Esophagus mucosa (tissue), 1 donor: ENCODE measurements at regions not wholly inside any gene's neighbourhood (a gene's known extent, or its start where the extent isn't known, plus 50 kb on each side); places are given as distances from the start of the nearest gene placed in this dataset.

Experiments used
- ATAC-seq: fragments of 200-7000 bp; cut with Tn5 transposase; one replicate; pipeline ENCODE4 v1.9.1; 2020
- donor health status: DM: yes; HTN: yes; CAD: no.

GRCh38 chr5:174159327-174160114 lies 114.0 kb downstream of the NSG2 start:
- ATAC-seq, result peak; percentile 93

DNA sequence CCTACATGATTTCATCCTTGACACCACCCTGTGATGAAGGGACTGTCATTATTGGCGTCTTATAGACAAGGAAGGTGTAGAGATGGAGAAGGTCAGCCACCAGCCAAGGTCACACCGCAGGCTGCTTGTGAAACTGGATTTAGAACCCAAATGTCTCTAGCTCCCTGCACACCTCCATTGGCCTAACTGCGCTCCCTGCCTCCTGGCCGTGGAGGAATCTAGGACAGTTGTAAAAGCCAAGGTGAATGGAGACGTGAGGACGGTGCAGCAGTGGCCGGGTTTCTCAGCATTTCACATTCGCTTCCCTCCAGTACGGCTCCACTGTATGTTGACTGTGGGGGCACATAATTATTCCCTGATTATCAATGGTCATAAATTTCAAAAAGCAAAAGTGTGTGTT lies 119.9 kb downstream of the NSG2 start:
- ATAC-seq, result no peak

DNA sequence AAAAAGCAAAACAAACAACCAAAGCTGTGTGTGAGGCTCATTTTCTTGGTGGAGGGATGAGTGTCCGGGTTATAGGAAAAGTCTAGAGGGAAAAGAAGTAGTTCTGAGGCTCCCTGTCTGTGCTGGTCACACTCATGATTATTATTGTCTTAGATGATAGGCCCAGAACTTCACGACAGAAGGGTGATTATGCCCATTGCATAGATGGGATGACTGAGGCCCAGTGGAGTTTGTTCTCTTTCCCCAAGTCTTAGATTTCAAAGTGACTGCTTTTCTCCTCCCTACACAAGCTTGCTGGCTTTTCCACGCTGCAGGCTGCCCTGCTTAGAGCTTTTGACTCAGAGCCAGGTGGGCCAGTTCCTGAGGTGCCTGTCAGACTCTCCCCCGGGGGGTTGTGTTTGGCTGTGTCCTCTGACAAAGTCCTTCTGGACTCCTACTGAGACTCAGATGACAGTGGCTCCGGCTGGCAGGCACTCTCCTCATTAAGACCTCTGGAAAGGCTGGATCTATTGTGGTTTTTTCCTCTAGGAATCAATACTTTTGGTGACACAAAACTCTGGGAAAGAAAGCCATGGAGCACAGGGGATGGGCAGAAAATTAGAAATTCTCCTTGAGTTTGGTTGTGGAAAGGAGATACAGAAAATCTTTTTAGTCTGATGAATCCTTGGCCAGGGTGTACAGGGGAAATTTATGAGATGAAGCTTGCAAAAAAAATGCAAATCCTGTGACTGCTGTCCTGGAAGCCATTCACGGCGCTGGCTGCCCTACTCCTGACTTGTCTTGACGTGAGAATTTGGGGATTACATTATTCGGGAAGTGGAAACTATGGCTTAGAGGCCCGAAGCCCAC lies 120.9 kb downstream of the NSG2 start:
- ATAC-seq, result no peak

DNA sequence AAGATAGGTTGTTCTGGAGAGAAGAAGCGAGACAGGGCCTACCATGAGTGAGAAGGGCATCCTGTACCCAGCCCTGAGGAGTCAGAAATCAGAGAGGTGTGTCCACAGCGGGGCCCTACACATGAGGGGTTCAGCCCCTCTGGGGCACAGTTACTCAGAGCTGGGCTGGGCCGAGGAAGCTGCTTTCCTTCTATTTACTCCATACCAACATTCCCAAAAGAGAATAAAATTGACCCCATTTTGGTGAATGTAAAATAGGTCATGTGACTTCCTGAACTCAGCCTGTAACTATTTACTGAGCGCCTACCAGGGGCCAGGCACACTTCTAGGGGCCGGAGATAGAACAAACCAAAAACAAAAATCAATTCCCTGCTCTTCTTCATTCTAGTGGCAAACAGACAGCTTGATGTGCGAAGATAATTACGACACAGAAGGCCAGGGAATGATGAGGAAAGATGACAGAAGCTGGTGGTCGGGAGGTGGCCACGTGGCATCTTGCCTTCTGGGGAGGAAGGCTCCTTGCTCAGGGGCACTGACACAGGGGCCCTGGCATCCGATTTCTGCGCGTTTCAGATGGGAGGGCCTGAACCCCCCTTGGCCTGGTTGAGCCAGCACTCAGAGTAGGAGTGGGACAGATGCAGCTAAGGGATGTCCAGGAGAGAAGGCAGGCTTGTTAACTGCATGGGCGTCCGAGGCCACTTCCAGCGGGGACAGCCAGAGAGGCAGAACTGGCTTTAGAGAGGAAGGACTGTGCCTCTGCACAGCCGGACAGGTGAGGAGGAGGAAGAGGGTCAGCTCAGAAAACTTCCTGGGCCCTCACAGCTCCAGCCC lies 121.8 kb downstream of the NSG2 start:
- ATAC-seq, result no peak

DNA sequence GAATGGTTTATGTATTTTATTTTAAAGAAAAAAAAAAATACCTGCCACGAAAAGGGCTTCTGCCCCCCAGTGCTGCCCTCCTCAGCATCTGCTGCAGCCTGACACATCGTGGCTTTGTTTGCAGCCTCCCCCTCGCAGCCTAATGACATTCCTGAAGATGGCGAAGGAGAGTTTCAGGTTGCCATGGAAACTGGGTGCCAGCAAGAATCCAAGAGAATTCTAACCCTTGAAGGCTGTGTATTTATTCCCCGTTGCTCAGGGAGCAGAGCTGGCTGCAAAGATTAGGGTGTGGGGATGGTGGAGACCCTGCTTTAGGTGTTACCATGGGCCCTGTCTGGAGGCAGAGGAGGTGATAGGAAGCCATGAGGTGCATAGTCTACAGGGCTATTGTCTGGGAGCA lies 126.6 kb downstream of the NSG2 start:
- no peak for ATAC-seq

- ATAC-seq, result no peak
Measured at GRCh38 chr5:174172566-174172965, 127.1 kb downstream of the NSG2 start.

DNA sequence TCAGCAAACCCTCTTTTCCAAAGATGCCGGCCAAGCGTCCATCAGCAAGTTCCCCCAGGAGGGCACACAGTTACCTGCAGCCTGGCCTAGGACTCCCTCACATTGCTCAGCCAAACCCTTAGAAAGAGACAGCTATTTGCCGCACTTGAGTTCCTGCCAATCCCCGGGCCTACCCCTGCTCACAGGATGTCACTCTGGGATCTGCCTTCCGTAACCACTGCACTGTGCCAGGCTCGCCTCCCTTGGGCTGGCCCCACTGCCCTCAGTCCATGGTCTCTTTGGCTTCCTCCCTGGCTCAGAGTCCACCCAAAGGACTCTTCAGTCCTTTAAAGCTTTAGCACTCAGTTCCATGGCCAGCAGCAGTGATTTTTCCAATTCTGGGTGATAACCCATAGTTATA lies 128.3 kb downstream of the NSG2 start:
- no peak for ATAC-seq

DNA sequence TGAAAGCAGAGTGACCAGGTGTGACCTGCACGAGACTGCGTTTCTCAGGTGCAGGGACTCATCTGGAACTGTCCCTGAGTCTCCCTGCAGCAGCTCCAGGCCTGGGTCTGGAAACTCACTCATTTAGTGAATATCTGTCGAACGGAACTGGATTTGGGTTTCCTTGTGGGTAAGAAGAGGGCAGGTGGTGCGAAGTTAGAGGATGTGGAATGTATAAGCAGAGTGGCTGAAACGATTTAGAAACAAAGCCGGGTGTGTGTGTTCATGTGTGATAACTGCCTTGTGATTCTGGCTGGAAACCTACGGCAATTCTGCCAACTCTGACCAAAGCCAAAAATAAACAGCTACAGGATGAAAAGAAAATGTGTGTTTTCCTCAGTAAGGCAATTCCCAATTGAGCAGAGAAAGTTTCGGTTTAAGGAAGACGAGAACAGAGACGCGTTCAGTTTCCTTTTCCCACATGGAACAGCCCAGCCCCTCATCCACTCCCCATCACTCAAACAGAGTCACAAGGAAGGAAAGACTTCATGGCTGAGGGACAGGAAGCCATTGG lies 130.3 kb downstream of the NSG2 start:
- no peak for ATAC-seq

DNA sequence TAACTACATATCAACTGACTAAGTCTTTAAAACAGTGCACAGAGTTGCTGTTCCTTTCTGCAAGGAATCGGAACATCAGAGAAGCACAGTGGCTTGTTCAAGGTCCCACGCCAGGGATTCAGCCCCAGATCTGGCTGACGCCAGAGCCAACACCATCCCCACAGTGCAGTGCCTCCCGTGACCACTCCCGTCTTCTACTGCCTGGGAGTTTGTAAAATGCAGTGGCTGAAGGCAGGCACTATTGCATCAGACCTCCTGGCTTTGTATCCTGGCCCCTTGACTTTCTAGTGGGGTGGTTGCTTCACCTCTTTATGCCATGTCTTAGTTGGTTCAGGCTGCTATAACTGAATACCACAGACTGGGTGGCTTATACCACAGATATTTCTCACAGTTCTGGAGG lies 131.0 kb downstream of the NSG2 start:
- ATAC-seq, result no peak

DNA sequence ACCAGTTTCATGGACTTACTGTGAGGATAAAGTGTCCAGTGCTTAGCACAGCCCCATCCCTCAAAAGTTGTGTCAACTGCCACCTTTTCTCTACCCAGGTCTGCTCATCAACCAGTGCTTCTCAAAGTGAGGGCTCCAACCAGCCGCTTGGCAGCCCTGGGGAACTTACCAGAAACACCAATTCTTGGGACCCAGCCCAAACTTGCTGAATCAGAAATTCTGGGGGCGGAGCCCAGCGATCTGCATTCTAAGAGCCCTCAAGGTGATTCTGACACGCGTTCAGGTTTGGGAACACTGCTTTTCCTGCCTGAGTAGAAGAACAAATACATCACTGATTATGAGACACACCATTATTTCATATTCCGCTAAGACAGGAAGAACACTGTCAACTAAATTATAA lies 132.0 kb downstream of the NSG2 start:
- ATAC-seq, result no peak

DNA sequence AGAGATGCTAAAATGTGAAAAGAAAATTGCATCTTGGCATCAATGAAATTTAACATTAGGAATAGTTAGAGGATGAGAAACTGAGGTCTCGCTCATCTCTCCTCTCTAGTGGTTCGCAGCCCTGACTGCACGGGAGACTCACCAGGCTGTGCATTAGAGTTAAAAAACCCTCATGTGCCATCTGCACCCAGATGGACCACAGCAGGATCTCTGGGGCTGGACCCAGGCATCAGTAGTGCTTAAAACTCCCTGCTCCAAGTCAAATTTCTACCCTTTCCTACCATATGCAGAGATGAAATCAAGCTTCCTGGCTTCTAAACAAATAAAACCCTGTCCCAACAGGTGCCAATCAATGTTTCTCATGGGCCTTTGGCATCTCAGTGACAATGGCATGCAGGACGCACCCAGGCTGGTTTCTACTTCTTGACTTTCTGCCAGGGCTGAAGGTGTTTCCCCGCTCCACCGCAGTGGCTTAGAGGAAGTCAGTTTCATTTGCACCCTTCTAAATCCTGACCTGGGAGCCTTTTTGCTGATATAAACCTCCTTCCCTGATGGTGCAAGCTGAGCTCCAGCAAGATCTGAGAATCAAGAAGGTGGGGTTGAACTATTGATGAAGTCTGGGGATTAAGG lies 132.6 kb downstream of the NSG2 start:
- peak; percentile 32 for ATAC-seq

DNA sequence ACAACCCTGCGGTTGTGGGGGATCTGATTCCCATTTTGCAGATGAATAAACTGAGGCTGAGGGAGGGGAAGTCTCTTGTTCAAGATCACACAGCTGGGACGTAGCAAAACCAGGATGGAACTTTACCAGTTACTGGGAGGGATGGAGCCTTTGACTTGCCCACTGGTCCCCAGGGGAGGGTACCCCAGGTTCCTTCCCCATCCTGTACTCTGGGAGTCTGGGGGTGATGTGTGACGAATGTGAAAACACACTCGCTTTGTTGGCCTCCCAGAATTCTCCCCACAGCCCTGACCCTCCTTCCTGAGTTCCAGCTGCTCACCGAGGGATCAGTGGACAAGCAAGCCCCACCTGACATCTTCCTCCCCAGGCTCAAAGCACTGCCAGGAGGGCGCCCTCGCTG lies 135.1 kb downstream of the NSG2 start:
- no peak for ATAC-seq

- no peak for ATAC-seq
Measured at GRCh38 chr5:174182111-174182510, 136.6 kb downstream of the NSG2 start.

GRCh38 chr5:174183701-174184100 lies 138.2 kb downstream of the NSG2 start:
- ATAC-seq, result no peak

DNA sequence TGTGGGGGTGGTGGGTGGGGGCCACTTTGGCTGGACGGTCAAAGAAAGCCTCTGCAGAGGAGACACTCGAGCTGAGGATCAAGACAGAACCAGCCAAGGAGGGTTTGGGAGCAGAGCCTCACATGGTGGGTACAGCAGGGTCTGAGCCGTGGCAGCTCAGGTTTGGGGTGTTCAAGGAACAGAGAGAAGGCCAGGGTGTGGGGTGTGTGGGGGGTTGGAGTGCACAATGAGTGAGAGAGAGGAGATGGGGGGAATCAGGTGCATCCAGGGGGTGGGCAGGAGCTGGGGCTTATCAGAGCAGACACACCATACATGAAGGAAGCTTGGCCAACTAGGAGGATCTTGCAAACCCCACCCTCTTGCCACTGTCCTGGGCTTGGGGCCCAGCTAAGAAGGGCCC lies 140.0 kb downstream of the NSG2 start:
- no peak for ATAC-seq

DNA sequence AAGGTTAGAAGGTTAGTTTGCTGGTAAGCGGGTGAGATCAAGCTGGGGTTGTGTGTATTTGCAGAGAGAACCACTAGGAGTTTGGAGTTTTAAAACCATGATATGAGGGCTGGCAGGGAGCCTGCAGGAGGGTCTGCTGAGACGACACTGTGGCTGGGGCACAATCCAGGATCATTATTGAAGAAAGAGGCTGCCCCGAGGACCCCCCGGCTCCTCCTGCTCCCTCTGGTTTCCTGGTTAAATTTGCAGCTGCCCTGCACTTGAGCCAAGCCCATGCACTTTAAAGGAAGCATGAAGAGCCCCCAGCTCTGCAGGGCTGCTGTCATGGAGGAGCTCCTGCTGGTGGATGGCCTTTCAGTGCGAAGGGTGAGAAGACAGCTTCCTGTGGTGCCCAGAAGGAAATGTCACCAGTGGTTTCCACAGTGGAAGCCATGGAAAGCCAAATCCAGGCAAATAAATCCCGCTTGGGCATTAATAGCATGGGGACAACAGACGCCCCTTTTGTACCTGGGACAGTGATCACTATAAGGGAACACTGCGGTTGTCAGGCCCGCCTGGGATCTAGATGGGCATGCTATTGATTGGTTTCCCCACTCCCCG lies 140.7 kb downstream of the NSG2 start:
- no peak for ATAC-seq

DNA sequence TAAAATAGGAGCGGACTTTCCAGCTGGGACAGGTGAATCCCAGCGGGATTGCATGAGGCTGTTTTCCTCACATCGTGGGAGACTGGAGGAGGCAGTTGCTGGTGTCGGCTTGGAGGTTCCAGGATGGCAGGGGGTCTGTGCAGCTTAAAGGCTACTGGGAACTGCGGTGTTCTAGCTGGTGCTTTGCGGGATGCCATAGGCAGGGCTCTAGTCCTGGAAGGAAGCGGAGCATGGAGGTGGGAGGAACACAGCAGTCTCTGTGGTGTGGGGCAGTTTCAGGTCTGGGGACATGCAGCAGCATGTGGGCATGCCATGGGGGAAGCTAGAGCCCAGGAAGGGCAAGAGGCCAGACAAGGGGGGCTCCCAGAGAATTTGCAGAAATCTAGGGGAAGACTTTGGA lies 141.5 kb downstream of the NSG2 start:
- no peak for ATAC-seq

DNA sequence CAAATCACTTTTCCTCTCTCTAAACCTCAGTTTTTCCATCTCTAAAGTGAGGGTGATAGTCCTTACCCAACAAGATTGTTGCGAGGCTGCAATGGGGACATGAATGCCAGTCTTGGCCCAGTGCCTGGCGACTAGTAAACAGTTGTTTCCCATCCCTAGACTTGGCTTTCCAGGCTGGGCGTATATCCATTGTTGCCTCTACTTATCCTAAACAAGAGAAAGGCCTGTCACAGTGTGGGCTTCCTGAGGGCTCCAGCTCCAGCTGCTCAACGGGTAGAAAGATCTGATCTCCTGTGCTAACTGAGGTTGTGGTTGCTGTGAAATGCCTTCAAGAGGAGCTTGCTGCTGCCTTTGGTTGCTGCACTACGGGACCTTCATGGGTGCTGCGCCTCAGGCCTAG lies 142.0 kb downstream of the NSG2 start:
- ATAC-seq, result no peak

DNA sequence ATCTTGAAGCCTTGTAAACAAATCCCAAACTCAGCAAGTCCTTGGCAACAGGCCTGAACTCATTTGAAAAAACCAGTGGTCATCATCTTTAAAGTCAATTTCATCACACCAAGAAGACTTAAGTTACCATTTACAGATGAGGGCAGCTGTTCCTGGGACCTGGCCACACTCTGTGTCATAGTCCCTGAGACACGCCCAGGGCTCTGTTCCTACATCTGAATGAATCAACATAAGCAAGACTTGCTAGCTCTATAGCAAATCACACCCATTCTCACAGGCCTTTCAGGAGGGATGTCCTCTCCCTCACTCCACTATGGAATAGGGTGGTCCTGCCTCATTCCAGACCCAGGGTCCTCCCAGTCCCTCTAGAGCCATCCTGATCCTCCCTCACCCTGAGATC lies 142.8 kb downstream of the NSG2 start:
- peak; percentile 70 for ATAC-seq

DNA sequence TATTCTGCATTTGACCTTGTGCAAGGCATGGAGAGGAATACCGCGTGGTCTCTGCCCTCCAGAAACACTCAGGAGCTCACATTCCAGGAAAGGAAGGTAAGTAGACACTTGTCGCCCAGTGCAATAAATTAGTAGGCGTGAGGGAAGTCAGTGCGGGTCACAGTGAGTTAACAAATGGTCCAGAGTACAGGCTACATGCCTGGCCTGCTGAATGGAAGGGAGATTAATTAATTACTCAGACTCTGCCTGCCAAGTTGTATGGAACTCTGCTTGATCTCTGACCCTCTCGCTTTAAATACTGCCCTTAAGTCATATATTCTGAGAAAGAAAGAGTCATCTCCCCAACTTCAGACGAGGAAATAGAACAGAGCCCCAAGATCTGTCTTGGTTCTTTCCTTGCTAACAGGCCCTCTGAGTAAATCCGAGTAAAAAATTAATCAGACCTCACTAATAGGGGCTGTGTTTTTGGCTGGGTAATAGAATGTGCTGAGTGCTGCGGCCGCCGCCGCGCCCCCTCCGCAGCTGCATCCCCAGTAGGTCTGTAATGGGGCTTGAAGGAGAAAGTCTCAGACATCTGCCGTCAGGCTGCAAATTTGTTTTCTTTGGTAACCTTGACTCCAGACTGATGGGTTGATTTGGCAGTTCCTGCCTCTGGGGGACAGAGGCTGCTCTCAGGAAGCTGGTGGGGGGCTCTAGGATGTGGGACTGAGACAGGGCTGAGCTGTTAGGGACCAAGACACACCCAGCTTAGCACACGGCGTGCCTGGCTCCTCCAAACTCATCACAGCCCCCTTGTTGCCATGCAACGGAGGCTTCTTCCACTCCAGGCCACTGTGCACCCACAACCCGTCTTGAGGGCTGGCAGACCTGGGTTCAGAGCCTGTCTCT lies 144.4 kb downstream of the NSG2 start:
- ATAC-seq, result no peak

GRCh38 chr5:174191076-174191475 lies 145.6 kb downstream of the NSG2 start:
- ATAC-seq, result no peak
